NCI-H82 treated with DMSO at 0.1 percent for 48 hours (cell line): ENCODE measurements at regions not wholly inside any gene's neighbourhood (a gene's known extent, or its start where the extent isn't known, plus 50 kb on each side); places are given as distances from the start of the nearest gene placed in this dataset.

Experiments
- DNase-seq: peaks from one replicate; lab custom pipeline; 2025; ENCODE audit not compliant: unreplicated experiment; lab: John Stamatoyannopoulos, UW

DNA sequence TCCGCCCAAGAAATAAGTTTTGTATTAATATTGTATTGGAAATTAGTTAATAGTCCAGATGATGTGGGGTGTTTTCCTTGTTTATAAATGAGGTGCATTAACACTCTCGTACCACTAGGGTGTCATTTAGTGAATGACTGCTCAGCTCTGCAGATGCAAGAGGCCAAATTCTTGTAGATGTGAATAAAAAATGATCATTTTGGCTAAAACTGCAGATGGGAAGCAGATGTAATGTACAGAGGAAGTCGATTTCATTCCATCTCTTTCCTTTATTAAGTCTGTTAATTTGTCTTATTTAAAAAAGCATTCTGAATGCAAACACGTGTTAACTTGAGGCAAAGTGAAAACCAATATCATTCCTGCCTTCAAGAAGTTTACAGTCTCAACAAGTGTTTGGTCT lies 108.1 kb downstream of the DHX15 start:
- DNase-seq = no peak

DNA sequence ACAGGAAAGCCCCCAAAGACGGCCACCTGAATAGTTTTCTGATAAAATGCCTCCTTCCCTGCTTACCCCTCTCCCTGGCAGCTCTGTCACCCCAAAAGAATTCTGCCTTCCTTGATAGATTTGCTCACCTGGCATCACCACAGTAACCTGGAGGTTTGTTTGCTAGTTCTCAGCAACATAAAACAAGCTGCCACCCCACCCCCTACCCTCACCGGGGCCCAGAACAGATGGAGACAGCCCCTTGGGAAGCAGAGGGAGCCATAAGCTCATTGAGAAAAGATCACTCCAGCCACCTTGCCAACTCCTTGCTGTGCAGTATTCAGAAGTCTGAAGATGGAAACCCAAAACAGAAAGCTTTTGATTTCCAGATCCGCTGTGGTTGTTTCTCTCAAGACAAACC lies 108.6 kb downstream of the DHX15 start:
- DNase-seq = peak; percentile 54

DNA sequence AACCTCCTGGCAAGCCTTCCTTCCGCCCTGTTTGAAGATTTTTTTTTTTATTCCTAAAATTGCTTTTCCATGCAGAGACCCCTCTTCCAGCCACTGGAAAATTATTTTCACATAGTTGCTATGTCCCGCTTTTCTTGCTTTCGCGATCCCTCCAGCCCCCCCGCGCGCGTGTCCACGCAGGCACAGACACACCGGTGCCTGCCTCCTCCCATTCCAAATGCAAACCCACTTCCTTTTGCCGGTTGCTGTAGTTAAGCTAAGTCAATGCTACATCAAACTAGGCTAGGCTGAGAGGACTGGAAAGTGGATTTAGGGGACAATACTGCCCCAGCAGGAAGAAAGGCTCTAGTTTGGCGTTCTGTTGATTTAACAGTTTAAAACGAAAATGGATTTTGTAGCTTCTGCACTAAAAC lies 111.0 kb downstream of the DHX15 start:
- peak; percentile 29 for DNase-seq

DNA sequence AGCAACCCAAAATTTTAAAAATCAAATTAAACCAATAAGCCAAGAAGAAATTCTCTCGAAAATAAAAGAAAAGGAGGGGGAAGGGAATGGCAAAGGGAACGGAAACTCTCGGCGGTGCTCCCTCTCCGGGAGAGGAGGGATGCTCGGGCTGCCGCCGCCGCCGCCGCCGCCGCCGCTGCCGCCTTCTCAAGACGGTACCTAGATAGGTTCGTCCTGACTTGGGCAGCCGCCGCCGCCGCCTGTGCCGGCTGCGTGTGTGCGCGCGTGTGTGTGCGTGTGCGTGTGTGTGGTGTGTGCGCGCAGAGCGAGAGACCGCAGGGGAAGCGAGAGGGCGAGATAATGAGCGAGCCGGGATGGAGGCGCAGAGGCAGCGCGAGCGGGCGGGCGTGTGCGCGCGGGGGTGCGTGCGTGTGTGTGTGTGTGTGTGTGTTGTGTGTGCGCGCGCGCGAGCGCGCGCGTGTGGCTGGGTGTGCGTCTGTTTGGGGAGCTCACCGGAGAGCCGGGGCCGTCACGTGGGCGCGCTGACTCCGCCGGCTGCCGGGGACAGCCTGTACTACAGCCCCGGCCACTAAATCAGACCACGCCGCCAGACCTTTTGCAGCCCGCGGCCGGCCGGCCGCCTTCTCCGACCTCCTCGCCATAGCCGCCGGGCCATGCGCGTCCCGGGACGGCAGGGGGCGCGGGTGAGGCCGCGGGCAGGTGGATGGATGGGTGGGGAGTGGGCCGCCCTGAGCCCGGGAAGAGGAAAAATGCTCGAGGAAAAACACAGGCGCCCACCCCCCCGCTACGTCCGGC lies 111.6 kb downstream of the DHX15 start:
- peak; percentile 57 for DNase-seq

DNA sequence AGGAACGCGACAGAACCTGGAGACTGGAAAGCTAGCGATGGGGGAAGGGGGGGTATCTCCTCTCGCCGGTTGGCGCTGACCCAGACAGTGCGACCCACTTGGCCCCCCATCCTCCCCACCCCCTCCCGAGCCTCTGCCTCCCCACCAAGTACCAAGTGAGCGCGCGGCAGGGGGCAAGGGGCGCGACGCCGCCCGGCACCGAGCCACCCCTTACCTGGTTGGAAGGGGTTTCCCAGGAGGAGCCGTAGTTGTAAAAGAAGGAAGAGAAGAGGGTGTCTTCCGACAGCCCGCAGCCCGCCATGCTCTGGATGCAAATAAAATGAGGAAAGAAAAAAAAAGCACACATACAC lies 112.2 kb downstream of the DHX15 start:
- DNase-seq = no peak

DNA sequence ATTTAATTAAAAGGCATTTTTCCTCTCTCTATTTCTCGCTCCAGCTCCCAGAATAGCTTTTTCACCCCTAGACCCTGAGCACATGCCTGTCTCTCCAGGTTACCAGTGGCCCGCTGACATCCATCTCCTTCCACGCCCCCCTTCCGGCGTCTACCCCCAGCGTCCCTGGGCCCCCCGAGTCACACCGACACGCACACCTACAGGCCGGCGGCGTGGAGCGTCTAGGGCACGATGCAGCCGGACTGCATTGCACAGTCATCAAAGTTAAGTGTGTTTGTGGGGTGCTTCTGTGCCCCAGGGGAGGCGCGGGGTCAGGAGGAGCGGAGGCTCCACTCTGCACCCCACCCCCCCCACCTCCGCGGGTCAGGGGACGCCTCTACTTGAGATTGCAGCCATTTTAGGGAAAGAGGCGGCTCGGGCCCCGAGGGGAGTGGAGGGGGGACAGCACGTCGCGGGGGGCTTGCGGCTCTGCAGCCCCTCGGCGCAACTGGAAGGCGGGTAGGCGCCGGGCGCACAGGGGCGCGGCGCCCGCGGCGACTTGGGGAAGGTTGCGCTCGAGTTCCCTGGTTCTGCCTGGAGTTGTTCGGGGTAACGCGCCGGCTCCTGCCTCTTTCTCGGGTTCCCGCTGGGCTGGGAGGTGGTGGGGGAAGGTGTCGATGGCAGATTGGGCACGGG lies 112.7 kb downstream of the DHX15 start:
- DNase-seq = no peak

DNA sequence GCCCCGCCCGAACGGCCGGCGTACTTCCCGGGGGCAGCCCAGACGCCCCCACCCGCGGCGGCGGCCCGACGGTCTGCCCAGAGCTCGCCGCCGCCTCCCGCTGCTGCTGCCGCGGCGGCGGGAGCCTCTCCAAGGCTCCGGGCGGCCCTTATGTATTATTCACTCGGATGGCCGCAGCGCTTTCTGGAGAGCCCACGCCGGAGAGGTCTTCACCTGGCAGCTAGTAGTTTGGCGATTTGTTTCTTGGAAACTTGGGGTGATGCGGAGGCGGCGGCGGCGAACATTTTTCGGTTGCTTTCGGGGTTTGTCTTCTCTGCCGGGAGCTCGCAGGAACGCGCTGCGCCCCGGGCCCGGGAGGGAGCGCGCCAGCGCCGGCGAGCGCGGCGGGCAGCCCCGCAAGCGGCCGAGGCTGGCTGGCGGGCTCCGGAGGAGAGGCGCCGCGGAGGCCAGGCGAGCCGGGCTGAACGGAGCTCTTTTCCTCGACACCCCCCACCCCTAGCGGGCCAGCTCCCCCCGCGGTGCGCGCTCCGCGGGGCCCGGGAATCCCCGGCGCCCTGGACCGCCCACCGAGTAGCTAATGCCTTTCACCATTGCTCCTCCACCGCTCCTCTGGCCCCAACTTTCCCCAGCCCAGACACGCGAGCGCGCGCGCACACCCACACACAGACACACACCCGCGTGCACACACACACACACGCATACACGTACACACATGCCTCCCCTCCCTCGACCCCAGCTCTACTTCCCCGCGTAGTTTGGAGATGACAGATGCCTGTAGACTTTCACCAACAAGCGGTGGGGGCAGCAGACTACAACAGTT lies 113.5 kb downstream of the DHX15 start:
- DNase-seq = no peak

DNA sequence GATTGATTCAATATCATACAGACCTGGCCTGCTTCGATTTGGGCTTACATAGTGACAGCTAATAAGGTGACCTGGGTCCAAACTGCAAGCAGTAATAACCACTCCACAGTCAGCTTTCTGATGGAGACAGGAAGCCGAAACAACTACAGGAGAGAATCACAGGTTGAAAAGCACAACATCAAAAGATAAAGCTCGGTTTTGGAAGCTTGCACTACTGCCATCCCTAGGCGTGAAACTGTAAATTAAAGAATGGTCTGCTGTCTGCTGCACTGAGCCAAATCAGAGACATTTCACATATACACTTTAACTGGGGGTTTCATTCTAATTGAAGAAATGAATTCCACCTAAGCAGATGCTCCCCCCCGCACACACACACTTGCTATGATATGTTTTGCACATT lies 116.3 kb downstream of the DHX15 start:
- DNase-seq = no peak

DNA sequence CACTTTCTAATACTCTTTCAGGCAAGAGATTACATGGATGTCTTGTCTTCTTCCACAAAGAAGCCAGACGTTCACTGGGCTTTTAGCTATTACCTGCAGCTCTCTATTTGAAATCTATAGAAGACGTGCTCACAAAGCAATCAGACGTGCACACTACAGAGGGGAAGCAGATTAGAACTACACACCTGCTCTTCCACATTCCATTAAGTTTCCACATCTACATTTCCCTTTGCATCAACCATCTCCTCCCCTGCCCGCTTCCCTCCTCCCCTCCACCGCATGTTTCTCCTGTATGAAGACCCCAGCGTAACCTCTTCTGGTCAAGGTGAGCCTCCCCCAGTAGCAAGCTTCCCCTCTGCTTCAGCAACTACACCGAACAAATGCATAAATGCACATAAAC lies 119.8 kb downstream of the DHX15 start:
- no peak for DNase-seq

DNA sequence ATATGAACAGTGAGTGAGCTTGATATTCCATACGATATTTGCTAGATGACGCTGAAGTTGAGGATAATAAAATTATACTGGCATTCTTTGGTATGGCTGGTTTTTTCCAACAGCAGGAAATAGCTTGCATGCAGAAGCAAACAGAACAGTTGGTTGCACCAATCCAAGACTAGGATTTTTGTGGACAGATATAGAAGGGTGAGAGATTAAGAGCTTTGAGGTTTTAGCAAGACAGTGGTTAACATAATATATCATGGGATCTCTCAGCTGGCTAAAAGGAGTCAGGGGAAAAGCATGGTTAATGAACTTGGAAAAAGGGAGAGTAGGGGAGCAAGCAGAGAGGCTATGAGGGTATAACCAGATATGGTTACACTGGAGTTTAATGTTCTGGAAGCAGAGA lies 127.9 kb downstream of the DHX15 start:
- DNase-seq = no peak

DNA sequence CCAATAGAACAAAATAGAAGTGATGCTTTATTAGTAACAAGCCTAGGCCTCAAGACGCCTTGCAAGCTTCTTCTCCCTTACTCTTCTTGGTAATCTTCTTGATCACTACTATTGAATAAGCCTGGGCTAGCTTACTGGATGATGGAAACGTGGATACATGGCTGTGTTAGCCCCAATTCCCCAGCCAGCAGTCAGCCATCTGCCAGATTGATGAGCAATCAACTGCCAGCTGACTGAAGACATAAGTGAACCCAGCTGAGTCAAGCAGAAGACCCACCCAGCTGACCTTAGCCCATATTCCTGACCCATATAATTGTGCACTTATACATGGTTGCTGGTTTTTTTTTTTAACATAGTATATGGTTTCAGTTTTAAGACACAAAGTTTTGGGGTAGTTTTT lies 130.4 kb downstream of the DHX15 start:
- DNase-seq = no peak

DNA sequence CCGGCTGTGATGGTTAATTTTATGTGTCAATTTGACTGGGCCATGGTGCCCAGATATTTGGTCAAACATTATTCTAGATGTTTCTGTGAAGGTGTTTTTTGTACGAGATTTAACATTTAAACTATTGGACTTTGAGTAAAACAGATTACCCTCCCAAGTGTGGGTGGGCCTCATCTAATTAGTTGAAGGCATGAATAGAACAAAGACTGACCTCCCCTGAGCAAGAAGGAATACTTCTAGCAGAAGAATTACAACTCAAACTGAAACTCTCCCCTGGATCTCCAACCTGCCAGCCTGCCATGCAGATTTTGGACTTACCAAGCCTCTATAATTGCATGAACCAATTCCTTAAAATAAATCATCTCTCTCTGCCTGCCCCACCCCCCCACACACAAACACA lies 132.5 kb downstream of the DHX15 start:
- DNase-seq = no peak

DNA sequence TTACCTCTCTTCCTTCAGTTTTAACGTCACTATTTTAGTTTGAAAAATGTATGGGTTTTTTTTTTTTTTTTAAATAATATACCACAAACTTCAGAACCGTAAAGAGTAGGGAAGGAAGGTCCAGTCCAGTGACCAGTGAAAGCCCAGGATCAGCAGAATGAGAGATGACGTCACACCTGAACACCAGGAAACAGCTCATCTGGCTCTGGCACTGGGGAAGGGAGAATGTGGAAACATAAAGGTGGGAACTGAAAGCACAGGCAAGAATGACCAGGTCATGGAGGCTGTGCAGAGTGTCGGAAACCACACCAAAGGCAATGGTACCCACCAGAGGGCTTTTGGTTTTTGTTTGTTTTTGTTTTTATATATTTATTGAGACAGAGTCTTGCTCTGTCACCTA lies 141.2 kb downstream of the DHX15 start:
- DNase-seq = no peak

DNA sequence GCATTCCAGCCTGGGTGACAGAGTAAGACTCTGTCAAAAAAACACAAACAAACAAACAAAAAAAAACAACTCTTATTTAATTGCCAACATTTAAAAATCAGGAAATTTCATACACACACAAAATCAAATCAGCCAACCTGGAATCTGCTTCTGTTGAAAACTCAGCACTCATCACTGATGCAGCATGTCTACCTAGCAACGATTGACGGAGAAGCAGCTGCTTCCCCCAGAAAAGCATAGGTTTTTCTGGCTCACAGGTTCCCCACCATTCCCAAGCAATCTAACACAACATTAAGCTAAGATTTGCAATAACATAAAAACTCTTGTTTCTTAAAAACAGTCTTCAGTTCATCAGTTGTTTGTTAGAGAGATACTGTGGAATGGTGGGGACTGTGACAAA lies 143.6 kb downstream of the DHX15 start:
- DNase-seq = no peak

DNA sequence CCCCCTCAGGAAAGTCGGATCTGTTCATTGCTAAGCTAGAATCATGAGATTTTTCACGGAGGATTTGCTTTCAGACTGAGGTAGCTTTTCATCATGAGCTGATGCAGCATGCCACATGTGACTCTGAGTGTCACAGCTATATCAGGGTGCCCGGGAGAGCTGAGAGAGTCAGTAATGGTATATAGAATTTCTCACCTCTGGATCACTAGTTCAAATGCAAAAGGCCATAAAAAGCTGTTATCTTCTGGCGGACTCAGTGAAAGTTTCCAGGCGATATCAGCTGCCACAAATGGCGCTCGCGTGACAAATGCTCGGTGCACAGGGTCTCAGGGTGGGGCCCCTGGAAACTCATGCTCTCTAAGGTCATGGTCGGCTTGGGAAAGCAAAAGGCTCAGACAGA lies 150.1 kb downstream of the DHX15 start:
- DNase-seq = no peak

DNA sequence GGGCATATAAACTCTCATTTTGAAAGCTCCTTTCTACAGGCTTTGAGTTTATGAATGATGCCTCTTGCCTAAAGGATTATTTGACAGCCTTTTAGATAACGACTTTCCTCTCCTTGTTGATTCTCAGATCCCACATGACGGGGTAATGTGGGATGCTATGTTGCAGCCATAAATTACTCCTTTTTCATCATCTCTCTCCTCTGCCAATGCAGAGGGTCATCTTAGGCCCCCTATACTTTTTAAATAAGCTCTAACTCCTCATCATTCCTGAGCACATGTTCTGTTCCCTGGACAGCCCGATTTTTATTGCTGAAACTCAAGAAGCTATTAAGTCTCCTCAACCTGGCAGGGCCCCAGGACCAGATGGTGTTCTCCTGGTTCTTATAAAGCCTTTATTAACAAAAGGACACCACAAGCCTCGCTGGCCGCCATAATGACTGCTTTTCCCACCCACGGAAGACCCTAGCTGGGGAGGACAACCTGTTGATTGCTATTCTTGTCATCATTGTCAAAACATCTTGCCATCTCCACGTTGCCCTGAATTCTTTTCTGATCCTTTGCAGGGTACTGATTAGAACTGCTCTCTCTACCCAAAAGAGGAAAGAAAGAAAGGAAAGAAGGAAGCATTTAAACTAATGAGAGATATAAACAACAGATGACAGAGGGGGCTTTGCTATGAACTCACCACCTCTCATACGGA lies 150.7 kb downstream of the DHX15 start:
- DNase-seq = peak; percentile 84

DNA sequence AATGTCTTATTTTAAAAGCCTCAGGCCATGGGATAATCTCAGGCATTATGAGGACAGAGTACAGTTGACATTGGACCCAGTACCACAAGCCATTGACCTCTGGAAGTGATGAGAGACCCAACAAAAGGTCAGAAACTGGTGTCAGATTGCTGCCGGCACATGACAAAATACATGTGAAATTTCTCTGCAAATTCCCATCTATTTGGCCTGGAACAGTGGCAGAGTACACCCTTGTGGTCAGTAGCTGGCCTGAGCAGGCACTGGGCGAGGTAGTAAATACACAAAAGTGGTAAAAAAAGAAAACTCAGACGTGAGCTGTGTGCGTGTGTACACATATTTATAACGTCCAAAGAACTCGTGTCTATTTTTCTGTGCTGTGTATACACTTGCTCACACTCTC lies 155.5 kb downstream of the DHX15 start:
- DNase-seq = no peak

DNA sequence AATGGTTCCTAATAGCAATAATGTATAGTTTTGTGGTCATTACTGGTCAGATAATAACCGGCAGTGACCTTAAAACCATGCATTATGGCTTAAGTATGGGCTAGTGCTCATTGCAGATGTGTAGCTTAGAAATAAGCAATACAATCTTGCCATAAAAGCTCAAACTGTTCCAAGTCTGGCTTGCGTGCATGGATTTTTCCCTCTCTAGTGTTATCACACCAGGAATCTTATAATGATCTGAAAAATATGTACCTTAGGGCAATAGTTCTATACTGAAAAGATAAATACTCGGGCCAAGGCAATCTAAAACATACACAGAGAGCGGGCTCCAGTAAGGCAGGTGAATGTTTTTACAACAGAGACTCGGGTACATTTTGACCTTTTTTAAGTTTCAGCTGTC lies 157.8 kb downstream of the DHX15 start:
- no peak for DNase-seq

DNA sequence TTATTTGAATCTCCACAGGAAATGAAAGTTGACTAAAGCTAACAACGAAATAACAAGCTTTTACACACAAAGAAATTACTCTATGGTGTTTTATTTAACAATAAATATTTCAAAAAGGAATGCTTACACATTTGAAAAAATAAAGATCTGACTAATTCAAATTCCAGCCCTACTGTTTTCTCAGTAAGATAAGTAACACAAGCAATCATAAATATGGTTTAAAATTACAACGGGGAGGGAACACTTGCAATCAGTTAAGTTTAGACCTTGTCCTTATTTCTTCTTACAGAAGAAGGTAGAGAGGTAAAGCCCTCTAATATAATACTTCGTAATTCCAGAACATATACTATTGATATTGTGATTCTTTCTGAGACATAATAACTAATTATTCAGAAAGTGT lies 158.5 kb downstream of the DHX15 start:
- DNase-seq = no peak

DNA sequence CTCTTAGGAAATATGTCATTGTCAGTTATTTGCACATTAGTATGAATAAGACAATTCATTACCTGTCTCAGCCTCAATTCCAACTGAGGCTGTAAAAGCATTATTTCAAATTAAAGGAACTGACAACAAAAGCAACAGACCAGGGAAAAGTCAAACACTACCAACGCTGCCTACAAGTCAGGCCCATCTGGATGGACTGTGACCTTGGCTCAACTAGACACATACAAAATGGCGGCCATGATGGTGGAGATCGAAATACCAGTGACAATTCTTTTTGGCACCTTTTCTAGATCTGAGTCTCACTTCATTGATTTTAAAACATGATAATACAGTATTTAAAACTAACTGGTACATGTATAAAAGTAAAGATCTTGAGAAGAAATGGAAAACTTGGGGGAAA lies 160.7 kb downstream of the DHX15 start:
- no peak for DNase-seq

DNA sequence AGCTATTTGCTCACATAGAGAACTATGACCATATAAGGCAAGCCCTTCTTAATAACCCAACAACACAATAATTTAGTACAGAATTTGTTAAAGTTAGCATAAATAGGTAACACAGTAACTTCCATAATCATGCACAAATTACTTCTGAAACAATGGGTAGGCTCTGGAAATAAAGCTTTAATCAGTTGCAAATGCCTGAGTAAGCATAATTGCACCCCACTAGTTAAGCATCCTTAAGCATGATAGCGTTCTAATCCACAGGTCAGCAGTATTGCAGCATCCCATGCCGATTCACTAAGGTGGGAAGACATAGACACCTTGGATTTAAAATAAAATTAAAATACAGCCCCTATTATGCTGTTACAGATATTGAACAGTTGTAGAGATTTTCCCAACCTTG lies 161.7 kb downstream of the DHX15 start:
- no peak for DNase-seq
